ENCODE measurements at regions not wholly inside any gene's neighbourhood (a gene's known extent, or its start where the extent isn't known, plus 50 kb on each side); places are given as distances from the start of the nearest gene placed in this dataset.

DNA sequence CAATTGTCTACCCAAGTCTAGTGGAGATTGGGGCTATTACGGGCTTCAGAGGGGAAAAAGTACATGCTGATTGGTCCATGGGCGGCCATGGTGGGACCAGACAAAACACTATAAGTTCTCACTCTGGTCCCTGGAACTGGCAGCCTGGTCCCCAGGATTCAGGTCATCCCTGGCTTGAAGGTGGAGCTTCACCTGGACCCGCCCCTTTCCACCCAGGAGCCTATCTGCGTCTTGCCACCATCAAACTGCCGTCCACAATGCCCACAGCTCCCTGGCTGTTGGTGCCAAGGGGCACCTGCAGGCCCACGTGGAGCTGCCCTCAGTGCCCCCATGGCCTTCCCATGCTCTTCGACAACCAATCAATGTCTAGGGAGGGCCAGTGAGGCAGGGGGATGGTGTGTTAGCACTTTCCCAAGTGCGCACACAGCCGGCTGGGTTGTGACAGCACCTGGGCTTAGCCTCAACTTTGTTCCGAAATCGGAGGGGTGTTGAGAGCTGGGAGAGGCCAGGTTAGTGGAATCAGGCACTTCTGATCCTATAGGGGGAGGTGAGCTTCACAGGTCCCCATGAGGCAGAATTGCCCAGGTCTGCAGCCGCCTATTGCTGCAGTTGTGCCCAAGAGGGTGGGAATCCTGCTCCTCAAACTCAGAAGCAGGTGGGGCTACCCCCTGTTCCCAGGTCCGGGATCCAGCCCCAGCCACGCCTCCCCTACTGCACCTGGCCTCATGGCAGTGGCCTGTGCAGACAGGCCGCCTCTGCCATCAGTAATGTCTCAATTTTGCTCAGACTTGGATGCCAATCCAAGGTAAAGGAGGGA lies 1369.4 kb upstream of the PRMT6 start:
- Histone ChIP-seq H3K27ac (no peak overlapping the region), H3K27me3 (no peaks in the 10 kb centered on the region), H3K4me1 (no peaks in the 10 kb centered on the region), H3K4me3 (no peak overlapping the region), H3K36me3 (no peaks in the 10 kb centered on the region), H3K9me3 (no peaks in the 10 kb centered on the region)
- in situ Hi-C loops (cut with MboI; ENCODE audit: low sequenced_read_pairs in 4 of 4) = no loop called here
- DNase-seq = no peak
- no peak for ATAC-seq
- no peak for TF ChIP-seq POLR2A (IDR thresholded peaks at IDR 0.05)
- TF ChIP-seq, protein P1, sequence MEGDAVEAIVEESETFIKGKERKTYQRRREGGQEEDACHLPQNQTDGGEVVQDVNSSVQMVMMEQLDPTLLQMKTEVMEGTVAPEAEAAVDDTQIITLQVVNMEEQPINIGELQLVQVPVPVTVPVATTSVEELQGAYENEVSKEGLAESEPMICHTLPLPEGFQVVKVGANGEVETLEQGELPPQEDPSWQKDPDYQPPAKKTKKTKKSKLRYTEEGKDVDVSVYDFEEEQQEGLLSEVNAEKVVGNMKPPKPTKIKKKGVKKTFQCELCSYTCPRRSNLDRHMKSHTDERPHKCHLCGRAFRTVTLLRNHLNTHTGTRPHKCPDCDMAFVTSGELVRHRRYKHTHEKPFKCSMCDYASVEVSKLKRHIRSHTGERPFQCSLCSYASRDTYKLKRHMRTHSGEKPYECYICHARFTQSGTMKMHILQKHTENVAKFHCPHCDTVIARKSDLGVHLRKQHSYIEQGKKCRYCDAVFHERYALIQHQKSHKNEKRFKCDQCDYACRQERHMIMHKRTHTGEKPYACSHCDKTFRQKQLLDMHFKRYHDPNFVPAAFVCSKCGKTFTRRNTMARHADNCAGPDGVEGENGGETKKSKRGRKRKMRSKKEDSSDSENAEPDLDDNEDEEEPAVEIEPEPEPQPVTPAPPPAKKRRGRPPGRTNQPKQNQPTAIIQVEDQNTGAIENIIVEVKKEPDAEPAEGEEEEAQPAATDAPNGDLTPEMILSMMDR (IDR thresholded peaks at IDR 0.05 in 4 of 5, conservative IDR thresholded peaks at IDR 0.05 in 1 of 5) = no peak
- intact Hi-C loops (cut with DNase I; ENCODE audit: low total_unique reads) = no loop called here

DNA sequence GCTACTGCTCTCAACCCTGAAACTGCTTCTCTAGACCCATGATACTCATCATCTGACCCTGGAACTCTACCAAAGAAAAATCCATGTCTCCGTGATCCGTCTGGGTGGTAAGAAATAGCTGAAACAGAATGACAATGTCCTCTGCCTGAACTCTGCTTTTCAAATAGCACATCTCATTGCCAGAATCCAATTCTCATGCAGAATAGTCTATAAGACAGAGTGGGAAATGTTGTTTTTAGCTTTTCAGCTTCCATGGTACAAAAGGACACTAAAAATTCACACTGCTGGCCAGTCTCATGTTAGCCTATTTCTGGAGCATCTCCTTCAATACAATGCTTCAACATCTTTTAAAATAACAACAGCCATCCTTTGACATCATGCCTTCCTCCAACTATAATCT lies 1355.8 kb upstream of the PRMT6 start:
- no peaks in the 10 kb centered on the region for H3K27me3 ChIP-seq
- in situ Hi-C loops (cut with MboI; ENCODE audit: low sequenced_read_pairs in 4 of 4) = no loop called here
- H3K36me3 ChIP-seq = no peaks in the 10 kb centered on the region
- intact Hi-C loops (cut with DNase I; ENCODE audit: low total_unique reads) = no loop called here
- TF ChIP-seq, protein P1 (IDR thresholded peaks at IDR 0.05 in 4 of 5, conservative IDR thresholded peaks at IDR 0.05 in 1 of 5) = no peak
- no peak for TF ChIP-seq POLR2A (IDR thresholded peaks at IDR 0.05)
- H3K27ac ChIP-seq = no peak overlapping the region
- ATAC-seq (no peak), DNase-seq (no peak)
- no peak overlapping the region for H3K4me3 ChIP-seq
- H3K4me1 ChIP-seq = no peaks in the 10 kb centered on the region
- H3K9me3 ChIP-seq = no peaks in the 10 kb centered on the region

DNA sequence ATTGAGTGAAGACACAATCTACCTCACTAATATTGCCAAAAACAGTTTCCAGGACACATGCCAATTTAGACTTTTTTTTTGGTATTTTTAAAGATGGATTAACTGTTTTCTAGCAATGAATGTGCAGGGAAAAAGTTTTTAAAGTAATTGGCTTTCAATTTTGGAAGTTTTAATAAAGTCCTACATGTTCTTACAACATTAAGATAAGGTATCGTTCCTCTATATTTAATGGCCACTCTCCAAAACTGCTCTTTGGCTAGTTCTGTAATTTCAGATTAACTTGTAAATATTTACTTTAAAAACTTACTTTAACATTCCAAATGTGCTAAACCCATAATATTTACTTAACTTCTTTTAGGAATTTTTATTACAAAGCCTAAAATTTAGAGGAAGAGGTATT lies 1332.2 kb upstream of the PRMT6 start:
- ATAC-seq = no peak
- no peak overlapping the region for H3K4me3 ChIP-seq
- DNase-seq = no peak
- H3K27me3 ChIP-seq = no peaks in the 10 kb centered on the region
- no peak overlapping the region for H3K27ac ChIP-seq
- no peaks in the 10 kb centered on the region for H3K4me1 ChIP-seq
- no peaks in the 10 kb centered on the region for H3K36me3 ChIP-seq
- in situ Hi-C loops (cut with MboI; ENCODE audit: low sequenced_read_pairs in 4 of 4) (no loop called here), intact Hi-C loops (cut with DNase I; ENCODE audit: low total_unique reads) (no loop called here)
- TF ChIP-seq POLR2A (IDR thresholded peaks at IDR 0.05) = no peak
- TF ChIP-seq, protein P1 (IDR thresholded peaks at IDR 0.05 in 4 of 5, conservative IDR thresholded peaks at IDR 0.05 in 1 of 5) = no peak
- no peaks in the 10 kb centered on the region for H3K9me3 ChIP-seq

DNA sequence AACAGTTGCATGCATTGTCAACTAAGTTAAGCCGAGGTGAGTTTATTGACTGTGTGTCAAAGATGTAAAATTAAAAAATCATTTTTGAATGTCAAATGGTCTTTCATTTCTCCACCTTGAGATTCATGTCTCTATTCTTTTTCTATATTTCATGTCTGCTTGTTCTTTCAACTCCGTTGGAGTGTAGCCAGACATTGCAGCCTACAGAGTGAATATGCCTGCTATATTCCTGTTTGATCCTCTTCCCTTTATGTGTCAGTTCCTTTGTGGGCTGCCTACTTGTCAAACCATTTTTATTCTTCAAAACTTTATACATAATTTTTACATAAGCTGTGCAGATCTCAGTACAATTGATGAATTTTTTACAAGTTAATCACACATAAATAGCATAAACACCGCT lies 1325.8 kb upstream of the PRMT6 start:
- ATAC-seq (no peak), DNase-seq (no peak)
- in situ Hi-C loops (cut with MboI; ENCODE audit: low sequenced_read_pairs in 4 of 4) = no loop called here
- no peaks in the 10 kb centered on the region for H3K27me3 ChIP-seq
- no peak overlapping the region for H3K27ac ChIP-seq
- H3K4me1 ChIP-seq = no peaks in the 10 kb centered on the region
- intact Hi-C loops (cut with DNase I; ENCODE audit: low total_unique reads) = no loop called here
- H3K36me3 ChIP-seq = no peaks in the 10 kb centered on the region
- TF ChIP-seq POLR2A (IDR thresholded peaks at IDR 0.05) = no peak
- TF ChIP-seq, protein P1 (IDR thresholded peaks at IDR 0.05 in 4 of 5, conservative IDR thresholded peaks at IDR 0.05 in 1 of 5) = no peak
- no peaks in the 10 kb centered on the region for H3K9me3 ChIP-seq
- no peak overlapping the region for H3K4me3 ChIP-seq

DNA sequence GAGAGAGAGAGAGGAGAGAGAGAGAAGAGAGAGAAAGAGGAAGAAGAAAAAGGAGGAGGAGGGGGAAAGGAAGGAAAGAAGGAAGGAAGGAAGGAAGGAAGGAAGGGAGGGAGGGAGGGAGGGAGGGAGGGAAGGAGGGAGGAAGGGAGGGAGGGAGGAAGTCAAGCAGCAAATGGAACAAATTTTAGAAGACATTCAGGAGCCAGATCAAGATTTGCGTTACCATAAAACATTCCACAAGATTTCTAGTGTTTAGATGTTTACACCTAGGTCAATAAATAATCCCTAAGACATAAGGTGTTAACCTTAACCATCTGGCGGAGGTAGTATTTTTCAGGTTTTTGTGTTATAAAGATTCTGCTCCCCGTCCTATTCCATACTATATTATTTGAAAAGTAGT lies 1320.1 kb upstream of the PRMT6 start:
- in situ Hi-C loops (cut with MboI; ENCODE audit: low sequenced_read_pairs in 4 of 4) = no loop called here
- no peak for ATAC-seq

More for the DNA sequence above, 1320.1 kb upstream of the PRMT6 start:
- no peak for DNase-seq
- Histone ChIP-seq H3K9me3 (no peaks in the 10 kb centered on the region), H3K27me3 (no peaks in the 10 kb centered on the region), H3K36me3 (no peaks in the 10 kb centered on the region), H3K4me1 (no peaks in the 10 kb centered on the region), H3K27ac (no peak overlapping the region), H3K4me3 (no peak overlapping the region)
- intact Hi-C loops (cut with DNase I; ENCODE audit: low total_unique reads) = no loop called here
- TF ChIP-seq, protein P1 (IDR thresholded peaks at IDR 0.05 in 4 of 5, conservative IDR thresholded peaks at IDR 0.05 in 1 of 5) = no peak
- TF ChIP-seq POLR2A (IDR thresholded peaks at IDR 0.05) = no peak
